ENCODE measurements at regions not wholly inside any gene's neighbourhood (a gene's known extent, or its start where the extent isn't known, plus 50 kb on each side); places are given as distances from the start of the nearest gene placed in this dataset.

DNA sequence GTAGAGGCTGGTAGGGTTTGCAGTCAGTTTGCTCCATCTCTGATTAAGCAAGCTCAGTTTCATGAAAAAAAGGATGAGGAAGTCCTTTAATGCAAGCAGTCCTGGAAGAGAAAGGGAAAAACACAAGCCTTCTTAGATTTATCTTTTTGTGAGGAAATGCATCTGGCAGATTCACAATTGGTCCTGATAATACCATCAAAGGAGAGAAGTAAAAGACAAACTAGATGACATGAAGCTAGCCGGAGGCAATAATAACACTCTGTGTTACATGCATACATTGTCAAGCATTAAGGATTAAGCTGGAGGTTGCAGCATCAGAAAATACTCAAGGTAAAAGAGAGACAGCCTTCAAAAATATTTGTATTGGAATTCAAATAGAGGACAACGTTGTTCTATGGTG lies 356.0 kb upstream of the TEX13C start, which contains the start of gene TENM1:
Gene TENM1 (minus strand): TSS at position 101 of the 400 bp plus-strand sequence.
- H3K4me2 ChIP-seq (ENCODE audit: insufficient read depth in 1 of 2, low read depth in 2 of 2, low read length in 2 of 2) = no peak within 1 kb of the TSS
- H2BK120ac ChIP-seq (replicated peaks; ENCODE audit: low read depth, low read length) = no peak within 1 kb of the TSS
- no peak within 1 kb of the TSS for H2BK20ac ChIP-seq (ENCODE audit: low read length)
- no peaks in the 10 kb centered on the region; the same call in 1 of the 2 replicates for H3K23me2 ChIP-seq (ENCODE audit: low read depth, low read length)
- no peaks in the 10 kb centered on the region for H3K9me3 ChIP-seq (ENCODE audit: insufficient read depth in 2 of 2, low read depth in 1 of 2, low read length in 1 of 2)
- H3K79me1 ChIP-seq (ENCODE audit: low read depth, low read length) = no peaks in the 10 kb centered on the region
- H2BK15ac ChIP-seq (ENCODE audit: low read length) = no peak within 1 kb of the TSS
- no peak within 1 kb of the TSS for H3K18ac ChIP-seq (ENCODE audit: extremely low read depth, low read length)
- WGBS, 2 experiments (ENCODE audit: extremely low coverage in 1 of 2, insufficient coverage in 1 of 2, insufficient read length in 1 of 2, insufficient replicate concordance in 2 of 2, low coverage in 1 of 2, low lambda C conversion rate in 2 of 2, missing lambda C conversion rate in 1 of 2) = 86% methylated on average over 1 of the region's 2 CpGs; no CpG with 5 or more reads in 1 of the 2 experiments
- H4K5ac ChIP-seq (ENCODE audit: insufficient read length, low read depth, low read length) = no peak within 1 kb of the TSS
- H4K8ac ChIP-seq (ENCODE audit: extremely low read depth, insufficient read depth, low read length) = no peak within 1 kb of the TSS
- H4K91ac ChIP-seq (replicated peaks; ENCODE audit: insufficient read length, low read length) = no peak within 1 kb of the TSS
- POLR2A ChIA-PET (ENCODE audit: partially characterized antibody) = no interaction called here
- no peaks in the 10 kb centered on the region for H3K79me2 ChIP-seq (ENCODE audit: control insufficient read depth in 1 of 2, insufficient read depth in 2 of 2, low read length in 2 of 2)
- H3K36me3 ChIP-seq (ENCODE audit: control insufficient read depth in 2 of 4, insufficient read depth in 4 of 4, low read length in 3 of 4) = no peaks in the 10 kb centered on the region
- no peak within 1 kb of the TSS for H3K4ac ChIP-seq (replicated peaks; ENCODE audit: insufficient read length, low read depth, low read length)
- no peak within 1 kb of the TSS for H3K9ac ChIP-seq (replicated peaks in 1 of 4; ENCODE audit: extremely low read depth in 1 of 4, low read depth in 3 of 4, low read length in 3 of 4)
- FAIRE-seq = no peak
- H3K56ac ChIP-seq (replicated peaks; ENCODE audit: insufficient read length, low read depth, low read length) = no peak within 1 kb of the TSS
- no peak within 1 kb of the TSS for H3K14ac ChIP-seq (ENCODE audit: insufficient read length)
- no peak within 1 kb of the TSS for H2BK5ac ChIP-seq (ENCODE audit: low read depth, low read length)
- DNase-seq (ENCODE audit: low read depth in 1 of 2, low spot score in 2 of 2) = no peak
- H2BK12ac ChIP-seq (ENCODE audit: low read depth, low read length) = no peak within 1 kb of the TSS
- no peak within 1 kb of the TSS for H2AFZ ChIP-seq (ENCODE audit: low read length)
- no peaks in the 10 kb centered on the region for H3K27me3 ChIP-seq (replicated peaks in 1 of 4; ENCODE audit: control insufficient read depth in 3 of 4, extremely low read depth in 1 of 4, insufficient read depth in 3 of 4, low read length in 3 of 4)
- H3K4me1 ChIP-seq (replicated peaks in 1 of 4; ENCODE audit: control insufficient read depth in 3 of 4, insufficient read depth in 4 of 4, low read length in 3 of 4) = no peaks in the 10 kb centered on the region
- CTCF ChIA-PET (ENCODE audit: partially characterized antibody) = interaction anchor here (1.3 kb wide), 1 partner anchor 11 kb away, joined by 3 read pairs; no protein-coding TSS in a partner anchor
- no peak within 1 kb of the TSS for H3K23ac ChIP-seq (ENCODE audit: insufficient read length)
- H3K27ac ChIP-seq (ENCODE audit: low read depth, low read length) = no peak within 1 kb of the TSS
- H2AK5ac ChIP-seq (ENCODE audit: low read depth, low read length) = no peak within 1 kb of the TSS
- no peak within 1 kb of the TSS for H3K4me3 ChIP-seq (ENCODE audit: extremely low read depth in 1 of 4, insufficient read depth in 2 of 4, low read depth in 3 of 4, low read length in 4 of 4)
- no peaks in the 10 kb centered on the region for H4K20me1 ChIP-seq (replicated peaks in 1 of 2; ENCODE audit: control insufficient read depth in 1 of 2, insufficient read depth in 2 of 2, low read length in 2 of 2)
- TF ChIP-seq EP300 (IDR thresholded peaks at IDR 0.05; ENCODE audit: borderline replicate concordance in 1 of 2, low read depth in 2 of 2, low read length in 2 of 2) = no peak
- no peak for TF ChIP-seq ZNF274 (IDR thresholded peaks at IDR 0.05; ENCODE audit: borderline replicate concordance, extremely low read depth, low read length)
- TF ChIP-seq SIRT6 (IDR thresholded peaks at IDR 0.05; ENCODE audit: low read length) = no peak
- TF ChIP-seq SP1 (IDR thresholded peaks at IDR 0.05; ENCODE audit: low read depth, low read length) = no peak
- TF ChIP-seq HDAC6 (IDR thresholded peaks at IDR 0.05; ENCODE audit: low read depth, low read length) = no peak
- TF ChIP-seq, protein P1, sequence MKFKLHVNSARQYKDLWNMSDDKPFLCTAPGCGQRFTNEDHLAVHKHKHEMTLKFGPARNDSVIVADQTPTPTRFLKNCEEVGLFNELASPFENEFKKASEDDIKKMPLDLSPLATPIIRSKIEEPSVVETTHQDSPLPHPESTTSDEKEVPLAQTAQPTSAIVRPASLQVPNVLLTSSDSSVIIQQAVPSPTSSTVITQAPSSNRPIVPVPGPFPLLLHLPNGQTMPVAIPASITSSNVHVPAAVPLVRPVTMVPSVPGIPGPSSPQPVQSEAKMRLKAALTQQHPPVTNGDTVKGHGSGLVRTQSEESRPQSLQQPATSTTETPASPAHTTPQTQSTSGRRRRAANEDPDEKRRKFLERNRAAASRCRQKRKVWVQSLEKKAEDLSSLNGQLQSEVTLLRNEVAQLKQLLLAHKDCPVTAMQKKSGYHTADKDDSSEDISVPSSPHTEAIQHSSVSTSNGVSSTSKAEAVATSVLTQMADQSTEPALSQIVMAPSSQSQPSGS (IDR thresholded peaks at IDR 0.05; ENCODE audit: low read length) = no peak
- no peak for TF ChIP-seq NRF1 (IDR thresholded peaks at IDR 0.05; ENCODE audit: low read depth, low read length)
- no peak for TF ChIP-seq CHD2 (IDR thresholded peaks at IDR 0.05; ENCODE audit: low read length)
- no peak for TF ChIP-seq BACH1 (IDR thresholded peaks at IDR 0.05; ENCODE audit: low read length)
- TF ChIP-seq GABPA (IDR thresholded peaks at IDR 0.05; ENCODE audit: borderline replicate concordance, insufficient read depth, low read length) = no peak
- no peak for TF ChIP-seq PHF8 (conservative IDR thresholded peaks at IDR 0.05; ENCODE audit: low read depth, low read length)
- no peak for TF ChIP-seq TEAD4 (IDR thresholded peaks at IDR 0.05; ENCODE audit: low read depth, low read length)
- no peak for TF ChIP-seq POLR2A (IDR thresholded peaks at IDR 0.05; ENCODE audit: control extremely low read depth in 1 of 2, low read depth in 2 of 2, low read length in 2 of 2)
- TF ChIP-seq CEBPB (IDR thresholded peaks at IDR 0.05; ENCODE audit: low read depth, low read length) = no peak

Data from H1 (cell line).